ENCODE measurements at regions not wholly inside any gene's neighbourhood (a gene's known extent, or its start where the extent isn't known, plus 50 kb on each side); places are given as distances from the start of the nearest gene placed in this dataset.

- TF ChIP-seq CTCF (IDR thresholded peaks at IDR 0.05; ENCODE audit: poor library complexity) (no peak), EZH2phosphoT487 (IDR thresholded peaks at IDR 0.05; ENCODE audit: low read depth, severe bottlenecking, unreplicated experiment) (no peak), EZH2 (IDR thresholded peaks at IDR 0.05; ENCODE audit: borderline replicate concordance) (no peak)
- Histone ChIP-seq H3K36me3 (replicated peaks; ENCODE audit: insufficient read depth, low read depth) (no peaks in the 10 kb centered on the region), H4K20me1 (ENCODE audit: insufficient read depth, poor library complexity, severe bottlenecking) (no peaks in the 10 kb centered on the region), H3K9me3 (ENCODE audit: low read depth) (no peaks in the 10 kb centered on the region), H3K27ac (no peak overlapping the region), H3K27me3 (no peaks in the 10 kb centered on the region), H3K4me1 (ENCODE audit: insufficient read depth) (no peaks in the 10 kb centered on the region), H3K4me3 (no peak overlapping the region), H3K9me2 (replicated peaks; ENCODE audit: insufficient read depth) (no peaks in the 10 kb centered on the region), H3K79me2 (no peaks in the 10 kb centered on the region), H2AFZ (no peak overlapping the region), H3K4me2 (no peak overlapping the region)
- 78% methylated on average over 6 of the region's 6 CpGs for WGBS (ENCODE audit: low lambda C conversion rate, missing lambda C conversion rate)
- no peak for DNase-seq (ENCODE audit: low spot score)
Observed at GRCh38 chr17:6352801-6353560, 81.9 kb downstream of the AIPL1 start.

- Histone ChIP-seq H3K4me3 (no peak overlapping the region), H4K20me1 (ENCODE audit: insufficient read depth, poor library complexity, severe bottlenecking) (no peaks in the 10 kb centered on the region), H3K4me1 (ENCODE audit: insufficient read depth) (no peaks in the 10 kb centered on the region), H3K27ac (no peak overlapping the region), H3K9me3 (ENCODE audit: low read depth) (no peaks in the 10 kb centered on the region), H3K79me2 (no peaks in the 10 kb centered on the region), H3K36me3 (replicated peaks; ENCODE audit: insufficient read depth, low read depth) (no peaks in the 10 kb centered on the region), H3K27me3 (no peaks in the 10 kb centered on the region), H3K9me2 (replicated peaks; ENCODE audit: insufficient read depth) (no peaks in the 10 kb centered on the region), H2AFZ (no peak overlapping the region), H3K4me2 (no peak overlapping the region)
- 89% methylated on average over 3 of the region's 3 CpGs for WGBS (ENCODE audit: low lambda C conversion rate, missing lambda C conversion rate)
- TF ChIP-seq CTCF (IDR thresholded peaks at IDR 0.05; ENCODE audit: poor library complexity) (no peak), EZH2phosphoT487 (IDR thresholded peaks at IDR 0.05; ENCODE audit: low read depth, severe bottlenecking, unreplicated experiment) (no peak), EZH2 (IDR thresholded peaks at IDR 0.05; ENCODE audit: borderline replicate concordance) (no peak)
- DNase-seq (ENCODE audit: low spot score), result no peak
Observed at GRCh38 chr17:6352016-6352415, 82.9 kb downstream of the AIPL1 start.

GRCh38 chr17:6350806-6351205 is 84.1 kb downstream of the AIPL1 start:
- H3K27ac ChIP-seq, result no peak overlapping the region
- no peak overlapping the region for H3K4me3 ChIP-seq
- H4K20me1 ChIP-seq (ENCODE audit: insufficient read depth, poor library complexity, severe bottlenecking), result no peaks in the 10 kb centered on the region
- no peaks in the 10 kb centered on the region for H3K36me3 ChIP-seq (replicated peaks; ENCODE audit: insufficient read depth, low read depth)
- H2AFZ ChIP-seq, result no peak overlapping the region
- H3K9me3 ChIP-seq (ENCODE audit: low read depth), result no peaks in the 10 kb centered on the region
- 88% methylated on average over 5 of the region's 5 CpGs for WGBS (ENCODE audit: low lambda C conversion rate, missing lambda C conversion rate)
- no peak for TF ChIP-seq CTCF (IDR thresholded peaks at IDR 0.05; ENCODE audit: poor library complexity)
- TF ChIP-seq EZH2phosphoT487 (IDR thresholded peaks at IDR 0.05; ENCODE audit: low read depth, severe bottlenecking, unreplicated experiment), result no peak
- no peak for TF ChIP-seq EZH2 (IDR thresholded peaks at IDR 0.05; ENCODE audit: borderline replicate concordance)
- H3K4me2 ChIP-seq, result no peak overlapping the region
- H3K9me2 ChIP-seq (replicated peaks; ENCODE audit: insufficient read depth), result no peaks in the 10 kb centered on the region
- no peak for DNase-seq (ENCODE audit: low spot score)
- no peaks in the 10 kb centered on the region for H3K4me1 ChIP-seq (ENCODE audit: insufficient read depth)
- H3K27me3 ChIP-seq, result no peaks in the 10 kb centered on the region
- H3K79me2 ChIP-seq, result no peaks in the 10 kb centered on the region
